GM12873 (cell line): ENCODE measurements at regions not wholly inside any gene's neighbourhood (a gene's known extent, or its start where the extent isn't known, plus 50 kb on each side); places are given as distances from the start of the nearest gene placed in this dataset.

Source experiments
- TF ChIP-seq, protein P1 (sequence below): IDR thresholded peaks from 2 replicates; pipeline ENCODE4 v1.5.1; 2012; ENCODE audit warnings: low read depth, mild to moderate bottlenecking, moderate library complexity, low read length, control low read depth; ENCODE audit not compliant: insufficient read depth; ENCODE audit errors: missing control alignments

- TF ChIP-seq, protein P1, sequence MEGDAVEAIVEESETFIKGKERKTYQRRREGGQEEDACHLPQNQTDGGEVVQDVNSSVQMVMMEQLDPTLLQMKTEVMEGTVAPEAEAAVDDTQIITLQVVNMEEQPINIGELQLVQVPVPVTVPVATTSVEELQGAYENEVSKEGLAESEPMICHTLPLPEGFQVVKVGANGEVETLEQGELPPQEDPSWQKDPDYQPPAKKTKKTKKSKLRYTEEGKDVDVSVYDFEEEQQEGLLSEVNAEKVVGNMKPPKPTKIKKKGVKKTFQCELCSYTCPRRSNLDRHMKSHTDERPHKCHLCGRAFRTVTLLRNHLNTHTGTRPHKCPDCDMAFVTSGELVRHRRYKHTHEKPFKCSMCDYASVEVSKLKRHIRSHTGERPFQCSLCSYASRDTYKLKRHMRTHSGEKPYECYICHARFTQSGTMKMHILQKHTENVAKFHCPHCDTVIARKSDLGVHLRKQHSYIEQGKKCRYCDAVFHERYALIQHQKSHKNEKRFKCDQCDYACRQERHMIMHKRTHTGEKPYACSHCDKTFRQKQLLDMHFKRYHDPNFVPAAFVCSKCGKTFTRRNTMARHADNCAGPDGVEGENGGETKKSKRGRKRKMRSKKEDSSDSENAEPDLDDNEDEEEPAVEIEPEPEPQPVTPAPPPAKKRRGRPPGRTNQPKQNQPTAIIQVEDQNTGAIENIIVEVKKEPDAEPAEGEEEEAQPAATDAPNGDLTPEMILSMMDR: no peak
These were observed 50.9 kb upstream of the A1CF start for GRCh38 chr10:50936335-50936734.

- TF ChIP-seq, protein P1: peak; percentile 45
These were observed 51.9 kb upstream of the A1CF start for GRCh38 chr10:50937230-50937907.

DNA sequence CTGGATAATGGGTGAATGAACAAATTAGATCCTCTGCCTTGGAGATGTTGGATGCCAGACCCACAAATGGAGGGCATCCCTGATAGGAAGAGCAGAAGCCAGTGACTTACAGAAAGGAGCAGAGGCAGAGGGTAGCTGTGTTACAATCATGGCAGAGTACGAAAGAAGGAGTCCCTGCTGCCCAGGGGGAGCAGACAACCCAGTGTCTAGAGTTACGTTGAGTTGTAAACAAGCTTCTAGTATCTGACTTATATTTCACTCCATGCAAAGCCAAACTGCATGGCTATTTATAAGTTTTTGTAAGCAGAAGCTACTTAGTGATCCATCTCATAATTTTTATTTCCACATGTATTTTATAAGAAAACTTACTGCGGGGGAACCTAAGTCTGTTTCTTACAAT, 56.2 kb upstream of the A1CF start:
- TF ChIP-seq, protein P1: no peak

DNA sequence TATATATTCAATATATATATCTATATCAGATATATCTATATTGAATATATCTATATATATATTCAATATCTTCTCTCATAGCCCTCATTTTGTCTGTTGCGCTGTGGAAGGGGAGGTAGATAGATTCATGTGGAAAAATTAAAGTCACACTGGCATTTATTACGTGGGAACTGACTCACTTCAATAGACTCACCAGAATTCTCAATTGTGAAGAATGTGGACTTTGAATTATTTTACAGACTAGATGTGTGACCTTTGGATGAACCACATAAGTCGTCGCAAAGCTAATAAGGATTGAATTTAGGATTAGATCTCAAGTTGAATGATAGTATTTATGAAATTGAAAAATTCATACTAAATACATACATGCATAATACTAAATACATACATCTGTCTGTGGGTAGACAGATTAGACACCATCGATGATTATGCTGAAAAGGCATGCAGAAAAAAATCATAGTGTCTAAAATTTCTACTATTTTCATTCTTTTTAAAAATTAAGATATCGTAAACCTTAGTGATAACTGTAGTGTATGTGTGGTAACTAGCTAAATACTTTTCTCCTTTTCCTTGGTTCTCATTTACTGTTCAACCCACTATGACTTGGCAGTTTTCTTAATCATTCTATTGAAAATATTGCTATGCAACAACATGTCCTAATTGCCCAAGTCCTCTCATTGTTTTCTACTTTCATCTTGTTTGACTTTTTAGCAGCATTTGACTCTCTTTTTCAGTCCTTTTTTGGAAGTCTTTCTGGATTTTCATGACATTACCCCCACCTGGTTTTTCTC, 61.8 kb upstream of the A1CF start:
- TF ChIP-seq, protein P1: no peak

GRCh38 chr10:50951365-50951764, 65.9 kb upstream of the A1CF start:
- TF ChIP-seq, protein P1: no peak

- TF ChIP-seq, protein P1: no peak
These were observed 75.9 kb upstream of the A1CF start for GRCh38 chr10:50961297-50961696.

- TF ChIP-seq, protein P1: no peak
These were observed 77.6 kb upstream of the A1CF start for GRCh38 chr10:50963063-50963462.
